Immature natural killer cell (primary cell): ENCODE measurements at regions not wholly inside any gene's neighbourhood (a gene's known extent, or its start where the extent isn't known, plus 50 kb on each side); places are given as distances from the start of the nearest gene placed in this dataset.

Experiments used
- DNase-seq, 3 donors: peaks; one replicate each; pipeline ENCODE4 v3.0.0; 2022; ENCODE audit warnings: mixed read lengths in 1 of 3
- H3K27ac Mint-ChIP-seq, 6 donors: one replicate each; pipeline ENCODE4 v1.8.0; 2020; ENCODE audit warnings: mixed read lengths in 6 of 6, mild to moderate bottlenecking in 5 of 6, inconsistent platforms in 4 of 6, moderate library complexity in 3 of 6
- H3K27me3 Mint-ChIP-seq, 3 donors: one replicate each; pipeline ENCODE4 v1.8.0; 2020 to 2021; ENCODE audit warnings: low read depth in 3 of 3, mild to moderate bottlenecking in 3 of 3, mixed read lengths in 3 of 3, moderate library complexity in 3 of 3, inconsistent platforms in 1 of 3
- H3K36me3 Mint-ChIP-seq, 3 donors: one replicate each; pipeline ENCODE4 v1.8.0; 2020; ENCODE audit warnings: mixed read lengths in 3 of 3, inconsistent platforms in 2 of 3, mild to moderate bottlenecking in 2 of 3
- H3K4me1 Mint-ChIP-seq, 2 donors: one replicate each; pipeline ENCODE4 v1.8.0; 2020; ENCODE audit warnings: inconsistent platforms in 2 of 2, mild to moderate bottlenecking in 2 of 2, mixed read lengths in 2 of 2, moderate library complexity in 1 of 2
- H3K4me3 Mint-ChIP-seq, 5 donors: one replicate each; pipeline ENCODE4 v1.8.0; 2020; ENCODE audit warnings: mild to moderate bottlenecking in 5 of 5, mixed read lengths in 5 of 5, inconsistent platforms in 3 of 5, moderate library complexity in 3 of 5
- H3K9me3 Mint-ChIP-seq, 6 donors: one replicate each; pipeline ENCODE4 v1.8.0; 2020; ENCODE audit warnings: mild to moderate bottlenecking in 6 of 6, mixed read lengths in 6 of 6, inconsistent platforms in 4 of 6, moderate library complexity in 3 of 6

GRCh38 chr14:42884100-42884499 lies 1277.4 kb downstream of the LRFN5 start:
- H3K27ac Mint-ChIP-seq, result no peak overlapping the region
- H3K36me3 Mint-ChIP-seq, result no peaks in the 10 kb centered on the region

GRCh38 chr14:42877716-42878115 lies 1271.0 kb downstream of the LRFN5 start:
- Mint-ChIP-seq H3K4me3 (no peak overlapping the region), H3K4me1 (no peaks in the 10 kb centered on the region), H3K27ac (no peak overlapping the region), H3K36me3 (no peaks in the 10 kb centered on the region), H3K9me3 (peaks cover 2 to 31% (median 12%) of the 10 kb centered on the region in 6 donors), H3K27me3 (peaks cover 0 to 2% (median 0%) of the 10 kb centered on the region in 3 donors)
- no peak for DNase-seq

More at GRCh38 chr14:42884100-42884499, 1277.4 kb downstream of the LRFN5 start:
- Mint-ChIP-seq H3K4me1 (no peaks in the 10 kb centered on the region), H3K4me3 (no peak overlapping the region), H3K9me3 (peaks cover 2 to 30% (median 19%) of the 10 kb centered on the region in 6 donors), H3K27me3 (no peaks in the 10 kb centered on the region)
- no peak for DNase-seq

GRCh38 chr14:42872786-42873185 lies 1266.1 kb downstream of the LRFN5 start:
- no peaks in the 10 kb centered on the region for H3K36me3 Mint-ChIP-seq
- H3K4me1 Mint-ChIP-seq, result no peaks in the 10 kb centered on the region
- H3K27ac Mint-ChIP-seq, result no peak overlapping the region
- no peak overlapping the region for H3K4me3 Mint-ChIP-seq
- peaks cover 5 to 32% (median 13%) of the 10 kb centered on the region in 6 donors for H3K9me3 Mint-ChIP-seq
- H3K27me3 Mint-ChIP-seq, result peaks cover 0 to 2% (median 1%) of the 10 kb centered on the region in 3 donors
- DNase-seq, result no peak

GRCh38 chr14:42869681-42870080 lies 1263.0 kb downstream of the LRFN5 start:
- DNase-seq, result no peak
- H3K27me3 Mint-ChIP-seq, result peaks cover 0 to 2% (median 1%) of the 10 kb centered on the region in 3 donors
- no peak overlapping the region for H3K4me3 Mint-ChIP-seq
- no peaks in the 10 kb centered on the region for H3K36me3 Mint-ChIP-seq
- H3K27ac Mint-ChIP-seq, result no peak overlapping the region
- peaks cover 5 to 40% (median 16%) of the 10 kb centered on the region in 6 donors for H3K9me3 Mint-ChIP-seq
- no peaks in the 10 kb centered on the region for H3K4me1 Mint-ChIP-seq

GRCh38 chr14:42862114-42862513 lies 1255.4 kb downstream of the LRFN5 start:
- Mint-ChIP-seq H3K27me3 (peaks cover 0 to 2% (median 0%) of the 10 kb centered on the region in 3 donors), H3K9me3 (peaks cover 5 to 30% (median 13%) of the 10 kb centered on the region in 6 donors), H3K4me1 (no peaks in the 10 kb centered on the region), H3K36me3 (peaks cover 0 to 3% (median 0%) of the 10 kb centered on the region in 3 donors), H3K4me3 (no peak overlapping the region), H3K27ac (no peak overlapping the region)
- no peak for DNase-seq

- H3K9me3 Mint-ChIP-seq, result peaks cover 5 to 30% (median 21%) of the 10 kb centered on the region in 6 donors
- no peak for DNase-seq
- H3K4me3 Mint-ChIP-seq, result no peak overlapping the region
- no peaks in the 10 kb centered on the region for H3K27me3 Mint-ChIP-seq
- H3K27ac Mint-ChIP-seq, result no peak overlapping the region
- H3K4me1 Mint-ChIP-seq, result no peaks in the 10 kb centered on the region
- H3K36me3 Mint-ChIP-seq, result peaks cover 0 to 3% (median 3%) of the 10 kb centered on the region in 3 donors
Measured at GRCh38 chr14:42860371-42860770, 1253.7 kb downstream of the LRFN5 start.

- DNase-seq, result no peak
- Mint-ChIP-seq H3K27me3 (no peaks in the 10 kb centered on the region), H3K4me1 (no peaks in the 10 kb centered on the region), H3K36me3 (peaks cover 0 to 3% (median 3%) of the 10 kb centered on the region in 3 donors), H3K9me3 (peaks cover 6 to 40% (median 26%) of the 10 kb centered on the region in 6 donors), H3K27ac (no peak overlapping the region), H3K4me3 (no peak overlapping the region)
Measured at GRCh38 chr14:42856106-42856505, 1249.4 kb downstream of the LRFN5 start.

GRCh38 chr14:42855085-42855484 lies 1248.4 kb downstream of the LRFN5 start:
- Mint-ChIP-seq H3K36me3 (peaks cover 0 to 3% (median 3%) of the 10 kb centered on the region in 3 donors), H3K27ac (no peak overlapping the region), H3K9me3 (peaks cover 11 to 48% (median 31%) of the 10 kb centered on the region in 6 donors), H3K27me3 (no peaks in the 10 kb centered on the region), H3K4me3 (no peak overlapping the region), H3K4me1 (no peaks in the 10 kb centered on the region)
- no peak for DNase-seq

GRCh38 chr14:42854061-42854460 lies 1247.4 kb downstream of the LRFN5 start:
- no peak for DNase-seq
- Mint-ChIP-seq H3K27ac (no peak overlapping the region), H3K36me3 (peaks cover 0 to 3% (median 0%) of the 10 kb centered on the region in 3 donors), H3K4me3 (no peak overlapping the region), H3K4me1 (no peaks in the 10 kb centered on the region), H3K27me3 (no peaks in the 10 kb centered on the region), H3K9me3 (peaks cover 10 to 44% (median 26%) of the 10 kb centered on the region in 6 donors)

GRCh38 chr14:42848652-42849051 lies 1242.0 kb downstream of the LRFN5 start:
- DNase-seq, result no peak
- Mint-ChIP-seq H3K27ac (no peak overlapping the region), H3K4me3 (no peak overlapping the region)

GRCh38 chr14:42814817-42815216 lies 1208.1 kb downstream of the LRFN5 start:
- no peak overlapping the region for H3K4me3 Mint-ChIP-seq
- no peak for DNase-seq
- H3K27ac Mint-ChIP-seq, result no peak overlapping the region
- H3K36me3 Mint-ChIP-seq, result no peaks in the 10 kb centered on the region
- H3K27me3 Mint-ChIP-seq, result peaks cover 0 to 2% (median 1%) of the 10 kb centered on the region in 3 donors
- no peaks in the 10 kb centered on the region for H3K4me1 Mint-ChIP-seq
- H3K9me3 Mint-ChIP-seq, result peaks cover 10 to 58% (median 18%) of the 10 kb centered on the region in 6 donors

More at GRCh38 chr14:42848652-42849051, 1242.0 kb downstream of the LRFN5 start:
- Mint-ChIP-seq H3K27me3 (peaks cover 0 to 2% (median 0%) of the 10 kb centered on the region in 3 donors), H3K36me3 (no peaks in the 10 kb centered on the region), H3K9me3 (peaks cover 9 to 64% (median 43%) of the 10 kb centered on the region in 6 donors), H3K4me1 (no peaks in the 10 kb centered on the region)

- Mint-ChIP-seq H3K36me3 (peaks cover 0 to 6% (median 0%) of the 10 kb centered on the region in 3 donors), H3K4me3 (no peak overlapping the region), H3K9me3 (peaks cover 4 to 32% (median 19%) of the 10 kb centered on the region in 6 donors), H3K27me3 (no peaks in the 10 kb centered on the region), H3K27ac (no peak overlapping the region), H3K4me1 (no peaks in the 10 kb centered on the region)
- no peak for DNase-seq
Measured at GRCh38 chr14:42806909-42807315, 1200.2 kb downstream of the LRFN5 start.

GRCh38 chr14:42804141-42804540 lies 1197.5 kb downstream of the LRFN5 start:
- no peak for DNase-seq
- no peak overlapping the region for H3K4me3 Mint-ChIP-seq
- peaks cover 7 to 49% (median 35%) of the 10 kb centered on the region in 6 donors for H3K9me3 Mint-ChIP-seq
- H3K4me1 Mint-ChIP-seq, result no peaks in the 10 kb centered on the region
- H3K36me3 Mint-ChIP-seq, result peaks cover 0 to 6% (median 0%) of the 10 kb centered on the region in 3 donors
- no peak overlapping the region for H3K27ac Mint-ChIP-seq
- no peaks in the 10 kb centered on the region for H3K27me3 Mint-ChIP-seq

GRCh38 chr14:42802346-42802745 lies 1195.7 kb downstream of the LRFN5 start:
- Mint-ChIP-seq H3K4me3 (no peak overlapping the region), H3K4me1 (no peaks in the 10 kb centered on the region), H3K9me3 (peaks cover 12 to 65% (median 47%) of the 10 kb centered on the region in 6 donors), H3K27ac (no peak overlapping the region), H3K36me3 (peaks cover 0 to 6% (median 0%) of the 10 kb centered on the region in 3 donors), H3K27me3 (peaks cover 0 to 2% (median 0%) of the 10 kb centered on the region in 3 donors)
- DNase-seq, result no peak

- peaks cover 16 to 61% (median 41%) of the 10 kb centered on the region in 6 donors for H3K9me3 Mint-ChIP-seq
- H3K4me3 Mint-ChIP-seq, result no peak overlapping the region
- no peak overlapping the region for H3K27ac Mint-ChIP-seq
- no peak for DNase-seq
- no peaks in the 10 kb centered on the region for H3K4me1 Mint-ChIP-seq
- no peaks in the 10 kb centered on the region for H3K27me3 Mint-ChIP-seq
- no peaks in the 10 kb centered on the region for H3K36me3 Mint-ChIP-seq
Measured at GRCh38 chr14:42792166-42792565, 1185.5 kb downstream of the LRFN5 start.
